SK-N-MC (cell line): ENCODE measurements at regions not wholly inside any gene's neighbourhood (a gene's known extent, or its start where the extent isn't known, plus 50 kb on each side); places are given as distances from the start of the nearest gene placed in this dataset.

Experiments
- DNase-seq: peaks from one replicate; pipeline ENCODE4 v3.0.0-alpha.2; 2011; ENCODE audit warnings: low read depth, low spot score
- H3K27ac ChIP-seq: fragments of 200-600 bp; sonication (generic); 2 replicates; pipeline ENCODE4 v1.5.1; 2016; ENCODE audit warnings: mixed run types
- H3K36me3 ChIP-seq: fragments of 200-600 bp; sonication (generic); 2 replicates; pipeline ENCODE4 v1.6.1; 2017; ENCODE audit warnings: antibody characterized with exemption, low read length, mixed read lengths; ENCODE audit not compliant: insufficient read depth
- H3K4me3 ChIP-seq: fragments of 200-600 bp; sonication (generic); 2 replicates; pipeline ENCODE4 v1.5.1; 2016
- H3K9ac ChIP-seq: fragments of 200-600 bp; sonication (generic); 2 replicates; pipeline ENCODE4 v1.8.0; 2017; ENCODE audit warnings: mixed run types, mixed read lengths; ENCODE audit not compliant: insufficient read length
- H3K9me3 ChIP-seq: fragments of 200-600 bp; sonication (generic); 2 replicates; pipeline ENCODE4 v1.6.1; 2017; ENCODE audit warnings: low read depth, mild to moderate bottlenecking, antibody characterized with exemption, low read length, moderate library complexity, mixed read lengths
- EZH2 ChIP-seq: fragments of 200-600 bp; sonication (generic); IDR thresholded peaks from one replicate; pipeline ENCODE4 v1.6.1; 2017; ENCODE audit warnings: antibody characterized with exemption
- FOXP2 ChIP-seq: optimal IDR thresholded peaks from 2 replicates; pipeline ENCODE3; 2011; ENCODE audit warnings: mild to moderate bottlenecking, moderate library complexity; ENCODE audit not compliant: insufficient read depth; ENCODE audit errors: extremely low read length, control extremely low read depth
- POLR2AphosphoS5 ChIP-seq: IDR thresholded peaks from 2 replicates; pipeline ENCODE4 v1.6.1; 2012; ENCODE audit warnings: mild to moderate bottlenecking, low read depth, low read length, borderline replicate concordance

DNA sequence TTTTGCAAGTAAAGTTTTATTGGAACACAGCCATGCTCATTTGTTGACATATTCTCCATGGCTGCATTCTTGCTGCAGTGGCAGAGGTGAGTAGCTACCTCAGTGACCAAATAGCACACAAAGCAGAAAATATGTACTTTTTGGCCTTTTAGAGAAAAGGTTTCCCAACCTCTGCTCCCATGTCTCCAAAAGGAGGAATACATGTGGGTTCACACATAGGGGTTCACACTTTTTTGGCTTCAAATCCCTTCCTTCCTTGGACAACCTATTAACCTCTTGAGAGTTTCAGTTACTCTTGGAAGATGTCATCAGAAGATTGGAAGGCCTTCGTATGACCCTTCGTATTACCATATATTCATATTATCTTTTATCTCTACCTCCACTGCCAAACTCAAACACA lies 285.1 kb upstream of the TUT7 start:
- DNase-seq = no peak
- Histone ChIP-seq H3K27ac (no peak overlapping the region), H3K9me3 (no peaks in the 10 kb centered on the region), H3K4me3 (no peak overlapping the region), H3K9ac (no peak overlapping the region), H3K36me3 (no peaks in the 10 kb centered on the region)
- TF ChIP-seq EZH2 (no peak), POLR2AphosphoS5 (no peak), FOXP2 (no peak)

DNA sequence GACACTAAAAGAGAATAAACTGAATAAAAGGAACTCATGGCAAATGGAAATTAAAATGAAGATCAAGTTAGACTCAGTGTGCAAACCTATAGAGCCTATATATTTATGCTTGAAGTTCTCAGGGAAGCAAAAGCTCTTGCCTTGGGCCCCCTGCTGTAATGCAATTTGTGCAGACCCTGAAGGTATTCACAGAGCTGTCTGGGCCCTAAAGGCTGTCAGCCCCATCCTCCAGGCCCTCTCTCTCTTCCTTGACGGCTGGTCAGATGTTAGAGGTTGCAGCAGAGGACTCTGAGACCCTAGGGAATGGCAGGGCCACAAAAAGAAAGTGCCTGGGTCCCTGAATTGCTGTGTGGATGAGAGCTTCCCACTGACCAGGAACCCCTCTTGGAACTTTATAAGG lies 283.9 kb upstream of the TUT7 start:
- TF ChIP-seq POLR2AphosphoS5 (no peak), FOXP2 (no peak), EZH2 (no peak)
- no peak overlapping the region for H3K9ac ChIP-seq
- H3K27ac ChIP-seq = no peak overlapping the region
- H3K9me3 ChIP-seq = no peaks in the 10 kb centered on the region
- H3K4me3 ChIP-seq = no peak overlapping the region
- no peak for DNase-seq
- no peaks in the 10 kb centered on the region for H3K36me3 ChIP-seq

DNA sequence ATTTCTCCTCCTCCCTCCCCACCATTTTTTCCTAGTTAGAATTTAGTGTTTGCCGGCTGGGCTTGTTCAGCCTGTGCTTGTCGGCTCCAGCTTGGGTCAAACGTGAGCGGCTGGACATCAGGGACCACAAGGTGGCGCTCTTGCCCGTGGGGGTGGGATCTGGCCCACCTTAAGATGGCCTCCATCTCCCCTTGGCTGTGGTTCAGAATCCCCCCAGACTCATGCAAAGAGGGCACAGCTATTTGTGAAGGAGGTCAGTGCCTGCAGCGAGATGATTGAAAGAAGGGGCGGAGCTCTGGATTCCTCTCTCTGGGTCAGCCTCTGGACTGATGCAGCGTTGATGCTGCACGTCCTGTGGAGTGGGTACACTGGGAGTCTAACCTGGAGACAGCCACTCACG lies 283.3 kb upstream of the TUT7 start:
- Histone ChIP-seq H3K9me3 (no peaks in the 10 kb centered on the region), H3K36me3 (no peaks in the 10 kb centered on the region), H3K27ac (no peak overlapping the region), H3K4me3 (no peak overlapping the region), H3K9ac (no peak overlapping the region)
- TF ChIP-seq EZH2 (no peak), FOXP2 (no peak), POLR2AphosphoS5 (no peak)
- DNase-seq = no peak

DNA sequence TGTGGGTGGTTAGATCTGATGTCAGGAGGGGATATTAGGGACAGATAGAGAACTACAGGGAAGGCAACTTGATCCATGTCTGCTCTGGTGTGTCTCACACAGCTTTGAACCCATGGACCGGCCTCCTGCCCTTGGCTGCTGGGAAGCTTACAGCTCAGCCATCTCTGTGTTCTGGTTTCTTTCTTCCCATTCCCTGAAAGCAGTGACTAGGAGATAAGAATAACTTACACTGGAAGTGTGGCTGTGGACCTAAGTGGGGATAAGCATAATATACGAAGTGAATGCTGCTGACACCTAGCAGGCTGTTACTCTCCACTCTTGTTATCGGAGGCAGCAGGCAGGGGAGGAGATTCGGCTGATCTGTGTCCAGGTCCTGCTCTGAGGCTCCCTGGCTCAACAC lies 282.3 kb upstream of the TUT7 start:
- TF ChIP-seq POLR2AphosphoS5 = no peak
- TF ChIP-seq FOXP2 = no peak
- TF ChIP-seq EZH2 = no peak
- no peak overlapping the region for H3K9ac ChIP-seq
- no peak overlapping the region for H3K27ac ChIP-seq
- no peak for DNase-seq
- no peak overlapping the region for H3K4me3 ChIP-seq
- no peaks in the 10 kb centered on the region for H3K9me3 ChIP-seq
- H3K36me3 ChIP-seq = no peaks in the 10 kb centered on the region

DNA sequence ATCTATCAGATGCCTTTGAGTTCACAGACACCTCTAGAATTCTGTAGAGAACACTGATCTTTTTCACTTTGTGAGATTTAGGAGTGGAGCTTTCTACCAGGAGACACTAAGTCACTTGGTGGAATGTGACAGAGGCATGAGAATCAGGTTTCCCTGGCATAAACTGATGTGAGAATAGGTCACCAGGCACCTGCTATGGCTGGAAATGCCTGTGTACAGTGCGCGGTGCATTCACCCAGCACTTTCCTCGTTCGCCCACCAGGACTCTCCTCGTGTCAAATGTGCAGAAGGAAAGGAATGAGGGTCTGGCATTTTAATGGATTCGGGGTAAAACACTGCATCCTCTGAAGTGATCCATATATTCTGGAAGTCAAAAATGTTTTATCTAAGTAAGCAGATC lies 281.8 kb upstream of the TUT7 start:
- Histone ChIP-seq H3K27ac (no peak overlapping the region), H3K4me3 (no peak overlapping the region), H3K9me3 (no peaks in the 10 kb centered on the region), H3K36me3 (no peaks in the 10 kb centered on the region), H3K9ac (no peak overlapping the region)
- no peak for TF ChIP-seq POLR2AphosphoS5
- TF ChIP-seq FOXP2 = no peak
- no peak for TF ChIP-seq EZH2
- DNase-seq = no peak

DNA sequence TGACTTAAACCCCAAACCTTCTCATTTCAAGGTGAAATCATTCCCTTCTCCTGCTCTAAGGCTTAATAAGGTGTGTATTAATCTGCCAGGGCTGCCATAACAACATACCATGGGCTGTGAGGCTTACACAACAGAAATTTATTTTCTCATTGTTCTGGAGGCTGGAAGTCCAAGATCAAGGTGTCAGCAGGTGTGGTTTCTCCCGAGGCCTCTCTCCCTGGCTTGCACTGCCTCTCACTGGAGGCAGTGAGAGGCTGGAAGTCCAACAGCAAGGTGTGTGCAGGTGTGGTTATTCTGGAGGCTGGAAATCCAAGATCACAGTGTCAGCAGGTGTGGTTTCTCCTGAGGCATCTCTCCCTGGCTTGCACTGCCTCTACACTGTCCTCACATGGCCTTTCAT lies 280.3 kb upstream of the TUT7 start:
- TF ChIP-seq POLR2AphosphoS5 (no peak), FOXP2 (no peak), EZH2 (no peak)
- H3K27ac ChIP-seq = no peak overlapping the region
- no peak for DNase-seq

DNA sequence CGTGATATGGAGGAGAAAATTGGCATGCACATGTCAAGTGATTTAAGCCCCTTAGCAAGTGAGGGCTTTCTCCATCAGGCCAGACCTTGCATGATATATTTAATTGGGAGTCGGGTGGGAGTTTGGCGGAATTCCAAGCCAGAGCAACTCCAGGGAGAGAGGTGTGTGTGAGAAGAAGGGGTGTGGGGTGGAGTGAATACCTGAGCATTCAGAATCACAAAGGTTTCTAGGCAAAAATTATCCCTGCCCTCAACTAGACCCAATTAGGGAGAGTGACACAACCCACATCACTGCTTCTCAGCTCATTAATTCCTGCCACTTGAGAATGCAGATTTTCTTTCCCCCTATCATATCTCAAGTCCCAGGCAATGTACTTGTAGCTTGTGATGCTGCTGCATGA lies 279.7 kb upstream of the TUT7 start:
- Histone ChIP-seq H3K27ac (no peak overlapping the region), H3K4me3 (no peak overlapping the region), H3K9ac (no peak overlapping the region), H3K9me3 (no peaks in the 10 kb centered on the region), H3K36me3 (no peaks in the 10 kb centered on the region)
- TF ChIP-seq POLR2AphosphoS5 = no peak
- no peak for TF ChIP-seq FOXP2
- TF ChIP-seq EZH2 = no peak
- DNase-seq = no peak

More for the DNA sequence above, 280.3 kb upstream of the TUT7 start:
- no peak overlapping the region for H3K4me3 ChIP-seq
- H3K36me3 ChIP-seq = no peaks in the 10 kb centered on the region
- no peak overlapping the region for H3K9ac ChIP-seq
- H3K9me3 ChIP-seq = no peaks in the 10 kb centered on the region

DNA sequence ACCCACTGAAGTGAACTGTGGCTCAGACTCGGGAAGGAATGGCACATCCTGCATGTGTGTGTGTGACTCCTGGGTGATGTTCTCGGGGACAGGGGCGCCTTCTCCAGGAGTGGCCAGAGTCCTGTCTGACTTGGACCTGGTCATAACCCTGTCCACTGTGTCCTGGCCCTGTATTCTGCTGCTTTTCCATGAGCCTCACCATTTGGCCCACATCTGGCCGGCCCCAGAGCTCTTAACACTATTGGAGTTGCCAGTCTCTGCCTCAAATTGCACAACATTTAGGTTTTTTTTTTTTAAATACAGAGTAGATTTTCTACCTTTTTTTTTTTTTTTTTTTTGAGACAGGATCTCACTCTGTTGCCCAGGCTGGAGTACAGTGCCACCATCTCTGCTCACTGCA lies 278.3 kb upstream of the TUT7 start:
- no peak for DNase-seq

DNA sequence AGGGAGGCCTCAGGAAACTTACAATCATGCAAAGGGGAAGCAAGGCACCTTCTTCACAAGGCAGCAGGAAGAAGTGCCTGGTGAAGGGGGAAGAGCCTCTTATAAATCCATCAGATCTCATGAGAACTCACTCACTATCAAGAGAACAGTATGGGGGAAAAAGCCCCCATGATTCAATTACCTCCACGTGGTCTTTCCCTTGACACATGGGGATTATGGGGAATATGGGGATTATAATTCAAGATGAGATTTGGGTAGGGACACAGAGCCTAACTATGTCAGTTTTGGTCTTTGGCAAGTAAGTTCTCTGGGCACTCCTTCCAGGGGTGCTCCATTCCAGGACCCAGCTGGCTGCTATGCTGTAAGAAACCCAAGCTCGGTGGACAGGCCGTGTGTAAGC lies 275.3 kb upstream of the TUT7 start:
- no peak overlapping the region for H3K27ac ChIP-seq
- no peak for TF ChIP-seq POLR2AphosphoS5
- no peak for TF ChIP-seq EZH2
- TF ChIP-seq FOXP2 = no peak
- no peak overlapping the region for H3K4me3 ChIP-seq
- no peak overlapping the region for H3K9ac ChIP-seq
- no peaks in the 10 kb centered on the region for H3K36me3 ChIP-seq
- no peak for DNase-seq
- no peaks in the 10 kb centered on the region for H3K9me3 ChIP-seq

More for the DNA sequence above, 278.3 kb upstream of the TUT7 start:
- TF ChIP-seq EZH2 (no peak), FOXP2 (no peak), POLR2AphosphoS5 (no peak)
- Histone ChIP-seq H3K9ac (no peak overlapping the region), H3K9me3 (no peaks in the 10 kb centered on the region), H3K4me3 (no peak overlapping the region), H3K27ac (no peak overlapping the region), H3K36me3 (no peaks in the 10 kb centered on the region)

DNA sequence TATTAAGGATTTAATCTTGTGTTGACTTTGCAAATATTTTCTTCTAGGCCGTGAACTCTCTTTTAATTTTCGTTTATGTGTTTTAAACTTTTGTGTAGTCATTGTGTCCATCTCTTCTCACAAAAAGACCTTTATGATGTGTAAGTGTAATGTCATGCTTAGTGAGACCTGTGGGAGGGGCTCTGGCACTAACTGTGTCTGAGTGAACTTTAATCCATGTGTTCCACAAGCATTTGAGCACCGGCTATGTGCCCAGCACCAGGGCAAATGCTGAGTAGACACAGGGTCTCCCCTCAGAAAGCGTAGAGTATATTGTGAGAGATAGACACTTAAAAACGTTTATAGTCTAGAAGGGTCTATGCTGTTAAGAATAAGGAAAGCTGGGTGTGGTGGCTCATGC lies 272.6 kb upstream of the TUT7 start:
- Histone ChIP-seq H3K27ac (no peak overlapping the region), H3K9ac (no peak overlapping the region), H3K4me3 (no peak overlapping the region), H3K36me3 (no peaks in the 10 kb centered on the region), H3K9me3 (no peaks in the 10 kb centered on the region)
- TF ChIP-seq POLR2AphosphoS5 (no peak), FOXP2 (no peak), EZH2 (no peak)
- no peak for DNase-seq
